AG10803 (cell line): ENCODE measurements at regions not wholly inside any gene's neighbourhood (a gene's known extent, or its start where the extent isn't known, plus 50 kb on each side); places are given as distances from the start of the nearest gene placed in this dataset.

Source experiments
- DNase-seq: peaks from one replicate; pipeline ENCODE4 v3.0.0; 2010; ENCODE audit warnings: low read depth
- H3K4me3 ChIP-seq: 2 replicates; pipeline ENCODE4 v1.5.1; 2011; ENCODE audit warnings: mild to moderate bottlenecking, low read length, control low read depth
- TF ChIP-seq, protein P1 (sequence below): conservative IDR thresholded peaks from 2 replicates; pipeline ENCODE4 v1.5.1; 2011; ENCODE audit warnings: mild to moderate bottlenecking, low read length, control low read depth, inconsistent platforms

DNA sequence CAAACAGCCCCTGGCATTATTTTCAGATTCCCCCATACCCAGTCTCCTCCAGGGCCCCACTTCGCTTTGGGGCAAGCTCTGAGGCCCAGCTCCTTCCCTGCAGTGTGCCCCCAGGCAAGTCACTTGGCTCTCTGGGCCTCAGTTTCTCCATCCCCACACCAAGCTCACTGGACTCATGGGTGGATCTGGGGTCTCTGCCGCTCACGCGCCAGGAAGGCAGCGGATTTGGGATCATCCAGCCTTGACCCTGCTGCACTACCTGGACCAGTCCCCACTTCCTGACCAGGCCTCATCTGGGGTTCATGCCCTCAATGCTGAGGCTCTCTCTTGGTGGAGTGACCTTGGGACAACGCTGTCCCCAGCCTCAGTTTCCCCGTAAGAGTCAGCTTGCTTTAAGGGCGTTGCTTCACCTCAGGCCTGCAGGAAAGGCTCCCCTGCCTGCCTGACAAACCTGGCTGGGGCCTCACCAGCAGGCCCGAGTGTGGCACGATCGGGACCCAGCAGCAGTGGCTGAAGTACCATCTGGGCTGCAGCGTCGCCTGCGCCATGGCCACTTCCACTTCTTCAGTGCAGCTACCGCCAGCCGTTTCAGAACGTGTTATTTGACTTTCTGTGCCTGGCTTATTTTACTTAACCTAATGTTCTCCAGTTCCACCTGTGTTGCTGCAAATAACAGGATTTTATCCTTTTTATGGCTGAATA lies 519.6 kb upstream of the SEMA6A start:
- H3K4me3 ChIP-seq, result no peak overlapping the region
- TF ChIP-seq, protein P1, sequence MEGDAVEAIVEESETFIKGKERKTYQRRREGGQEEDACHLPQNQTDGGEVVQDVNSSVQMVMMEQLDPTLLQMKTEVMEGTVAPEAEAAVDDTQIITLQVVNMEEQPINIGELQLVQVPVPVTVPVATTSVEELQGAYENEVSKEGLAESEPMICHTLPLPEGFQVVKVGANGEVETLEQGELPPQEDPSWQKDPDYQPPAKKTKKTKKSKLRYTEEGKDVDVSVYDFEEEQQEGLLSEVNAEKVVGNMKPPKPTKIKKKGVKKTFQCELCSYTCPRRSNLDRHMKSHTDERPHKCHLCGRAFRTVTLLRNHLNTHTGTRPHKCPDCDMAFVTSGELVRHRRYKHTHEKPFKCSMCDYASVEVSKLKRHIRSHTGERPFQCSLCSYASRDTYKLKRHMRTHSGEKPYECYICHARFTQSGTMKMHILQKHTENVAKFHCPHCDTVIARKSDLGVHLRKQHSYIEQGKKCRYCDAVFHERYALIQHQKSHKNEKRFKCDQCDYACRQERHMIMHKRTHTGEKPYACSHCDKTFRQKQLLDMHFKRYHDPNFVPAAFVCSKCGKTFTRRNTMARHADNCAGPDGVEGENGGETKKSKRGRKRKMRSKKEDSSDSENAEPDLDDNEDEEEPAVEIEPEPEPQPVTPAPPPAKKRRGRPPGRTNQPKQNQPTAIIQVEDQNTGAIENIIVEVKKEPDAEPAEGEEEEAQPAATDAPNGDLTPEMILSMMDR, result no peak
- DNase-seq, result no peak

DNA sequence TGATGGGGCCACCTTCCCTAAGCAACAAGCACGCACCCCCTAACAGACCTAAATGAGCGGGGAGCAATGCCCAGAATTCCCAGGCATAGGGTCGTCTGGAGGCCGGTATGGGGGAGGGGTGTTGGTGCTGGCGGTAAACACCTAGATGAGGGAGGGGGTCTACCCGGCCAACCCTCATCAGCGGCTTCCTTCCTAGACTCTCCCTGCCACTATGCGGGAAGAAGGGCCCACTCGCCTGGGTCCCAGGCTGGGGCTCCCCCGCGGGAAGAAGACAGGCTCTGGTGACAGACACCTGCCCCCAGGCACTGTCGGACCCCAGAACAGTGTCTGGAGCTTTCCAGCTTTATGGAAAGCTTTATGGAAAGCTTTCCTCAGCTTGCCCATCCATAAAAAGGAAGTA lies 519.0 kb upstream of the SEMA6A start:
- TF ChIP-seq, protein P1, result no peak
- H3K4me3 ChIP-seq, result no peak overlapping the region
- no peak for DNase-seq

DNA sequence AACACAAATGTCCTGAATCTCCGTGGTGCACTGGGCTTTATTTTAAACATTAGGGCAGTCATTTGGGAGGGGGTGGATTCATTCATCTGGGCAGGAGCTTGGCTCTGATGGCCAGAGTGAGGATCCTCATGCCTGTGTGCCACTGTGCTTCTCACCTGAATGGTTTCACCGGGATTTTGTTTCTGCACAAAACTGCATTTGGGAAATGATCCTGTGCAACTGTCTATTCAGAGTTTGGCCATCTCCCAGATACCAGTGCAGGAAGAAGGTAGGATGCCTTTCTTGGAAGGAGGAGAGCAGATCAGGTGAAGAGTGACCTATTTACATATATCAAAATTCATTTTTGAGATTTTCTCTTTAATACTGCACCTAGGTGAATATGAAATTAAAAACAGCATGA lies 514.4 kb upstream of the SEMA6A start:
- no peak overlapping the region for H3K4me3 ChIP-seq
- DNase-seq, result no peak
- TF ChIP-seq, protein P1, result no peak

DNA sequence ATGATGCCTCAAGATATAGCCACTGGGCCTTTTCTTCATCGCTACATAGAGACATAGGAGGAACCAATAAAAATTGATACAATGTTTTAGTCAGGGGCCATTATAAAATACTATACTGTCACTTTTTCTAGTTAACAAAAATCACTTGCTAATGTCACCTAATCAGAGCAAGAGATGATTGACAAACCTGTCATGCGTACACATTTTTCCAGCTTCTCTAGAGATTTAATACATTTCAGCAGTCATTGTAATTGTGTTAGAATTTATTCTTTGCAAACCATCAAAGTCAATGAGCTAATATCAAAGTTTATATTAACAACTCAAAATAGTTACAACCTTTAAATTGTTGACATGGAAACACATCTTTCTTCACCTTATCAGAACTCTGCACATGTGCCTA lies 513.6 kb upstream of the SEMA6A start:
- TF ChIP-seq, protein P1, result no peak
- DNase-seq, result no peak
- H3K4me3 ChIP-seq, result no peak overlapping the region

DNA sequence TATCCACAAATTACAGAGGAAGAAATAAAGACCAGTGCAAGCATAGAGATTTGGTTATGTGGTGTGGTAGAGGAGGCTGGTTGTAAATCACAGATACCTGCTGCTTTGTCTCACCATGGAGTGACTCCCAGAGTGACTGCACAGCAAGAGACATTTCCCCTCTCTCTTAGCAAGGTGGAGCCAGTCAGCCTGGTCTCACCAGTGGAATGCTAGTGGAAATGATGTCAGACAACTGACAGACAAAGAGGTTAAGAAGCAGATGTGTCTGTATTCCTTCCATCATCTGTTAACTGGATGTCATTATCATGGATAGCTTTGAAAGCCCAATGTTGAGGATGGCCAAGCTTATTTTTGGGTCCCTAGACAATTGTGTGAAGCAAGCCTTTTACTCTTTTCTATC lies 509.4 kb upstream of the SEMA6A start:
- TF ChIP-seq, protein P1, result no peak
- DNase-seq, result no peak
- H3K4me3 ChIP-seq, result no peak overlapping the region

DNA sequence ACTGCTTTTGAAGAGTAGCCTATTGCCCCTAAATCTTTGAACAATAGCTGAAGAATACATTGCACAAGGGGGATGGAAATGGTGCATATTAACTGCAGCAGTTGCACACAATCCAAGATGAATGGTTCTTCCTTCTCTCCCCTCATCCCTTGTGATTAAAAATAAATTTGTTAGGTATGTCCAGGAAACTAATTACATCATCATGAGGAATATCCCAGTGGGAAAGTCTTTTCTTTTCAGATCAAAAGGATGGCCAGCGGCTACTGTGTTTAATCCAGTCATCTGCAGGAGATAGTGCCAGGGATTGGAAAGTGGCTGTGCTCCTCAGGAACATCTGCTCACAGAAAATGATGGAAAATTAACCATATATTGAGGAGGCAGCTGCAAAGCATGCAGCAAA lies 508.4 kb upstream of the SEMA6A start:
- DNase-seq, result no peak
- TF ChIP-seq, protein P1, result no peak
- no peak overlapping the region for H3K4me3 ChIP-seq

DNA sequence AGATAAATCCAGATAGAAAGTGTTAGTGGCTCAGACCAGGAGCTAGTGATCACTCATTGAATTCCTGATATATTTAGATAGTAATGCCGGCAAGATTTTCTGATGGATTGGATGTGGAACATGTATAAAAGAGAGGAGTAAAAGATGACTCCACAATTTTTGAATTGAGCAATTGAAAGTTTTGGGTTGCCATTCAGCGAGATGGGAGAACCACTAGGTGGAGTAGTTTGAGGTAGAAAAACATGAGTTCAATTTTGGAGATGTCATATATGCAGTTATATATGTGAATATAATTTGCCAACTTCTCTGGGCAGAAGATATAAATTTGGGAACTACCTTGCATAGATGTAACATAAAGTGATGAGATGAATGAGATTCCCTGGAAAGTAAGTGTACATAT lies 502.5 kb upstream of the SEMA6A start:
- no peak for DNase-seq
- H3K4me3 ChIP-seq, result no peak overlapping the region
- TF ChIP-seq, protein P1, result peak; percentile 9; the same call in 1 of the 2 replicates
